ENCODE measurements at regions not wholly inside any gene's neighbourhood (a gene's known extent, or its start where the extent isn't known, plus 50 kb on each side); places are given as distances from the start of the nearest gene placed in this dataset.

GRCh38 chr4:125507141-125507540, 192.4 kb downstream of the FAT4 start:
- Histone ChIP-seq H3K4me3 (replicated peaks in 1 of 3; ENCODE audit: insufficient read depth in 1 of 3, low read depth in 1 of 3, low read length in 3 of 3) (no peak overlapping the region), H3K27me3 (ENCODE audit: control insufficient read depth in 2 of 2, insufficient read depth in 2 of 2, low read length in 2 of 2) (no peaks in the 10 kb centered on the region), H2AFZ (ENCODE audit: low read depth, low read length) (no peak overlapping the region), H3K79me2 (ENCODE audit: control insufficient read depth, insufficient read depth, low read length) (no peaks in the 10 kb centered on the region), H3K9me3 (replicated peaks; ENCODE audit: control insufficient read depth, insufficient read depth, low read length) (no peaks in the 10 kb centered on the region), H3K36me3 (ENCODE audit: control insufficient read depth in 2 of 2, extremely low read depth in 1 of 2, insufficient read depth in 2 of 2, low read length in 2 of 2) (no peaks in the 10 kb centered on the region), H3K9ac (replicated peaks; ENCODE audit: extremely low read depth, insufficient read depth, low read length) (no peak overlapping the region), H3K4me1 (ENCODE audit: control insufficient read depth, extremely low read depth, insufficient read depth, low read length) (no peaks in the 10 kb centered on the region), H3K4me2 (ENCODE audit: insufficient read depth, low read length) (no peak overlapping the region), H3K27ac (ENCODE audit: insufficient read depth, low read depth, low read length) (no peak overlapping the region), H4K20me1 (replicated peaks; ENCODE audit: control insufficient read depth, extremely low read depth, insufficient read depth, low read length) (no peaks in the 10 kb centered on the region), H3K9me1 (replicated peaks; ENCODE audit: control insufficient read depth, extremely low read depth, insufficient read depth, low read length) (no peaks in the 10 kb centered on the region)
- dilution Hi-C loops (cut with MboI; ENCODE audit: extremely low pct_ligation_motif_present, low sequenced_read_pairs) = no loop called here
- BruUV-seq (replicated peaks) = no TSS peak
- intact Hi-C loops (cut with micrococcal nuclease) = no loop called here
- CTCF ChIA-PET = no interaction called here
- POLR2A ChIA-PET = no interaction called here
- FAIRE-seq (no peak), DNase-seq (ENCODE audit: low read depth, low spot score) (no peak)
- TF ChIP-seq POLR2A (IDR thresholded peaks at IDR 0.05; ENCODE audit: low read depth, low read length) (no peak), MYC (IDR thresholded peaks at IDR 0.05; ENCODE audit: low read depth, low read length) (no peak), FOS (IDR thresholded peaks at IDR 0.05; ENCODE audit: borderline replicate concordance, insufficient read depth, low read length) (no peak), JUN (IDR thresholded peaks at IDR 0.05; ENCODE audit: borderline replicate concordance, insufficient read depth, insufficient read length, low read depth) (no peak), POLR2AphosphoS5 (IDR thresholded peaks at IDR 0.05; ENCODE audit: insufficient read depth, low read depth, low read length) (no peak)

GRCh38 chr4:125511715-125512114, 197.0 kb downstream of the FAT4 start:
- no peak overlapping the region for H3K4me3 ChIP-seq (replicated peaks in 1 of 3; ENCODE audit: insufficient read depth in 1 of 3, low read depth in 1 of 3, low read length in 3 of 3)
- TF ChIP-seq JUN (IDR thresholded peaks at IDR 0.05; ENCODE audit: borderline replicate concordance, insufficient read depth, insufficient read length, low read depth) = no peak
- no peak for TF ChIP-seq POLR2AphosphoS5 (IDR thresholded peaks at IDR 0.05; ENCODE audit: insufficient read depth, low read depth, low read length)
- H3K27me3 ChIP-seq (ENCODE audit: control insufficient read depth in 2 of 2, insufficient read depth in 2 of 2, low read length in 2 of 2) = no peaks in the 10 kb centered on the region
- H3K36me3 ChIP-seq (ENCODE audit: control insufficient read depth in 2 of 2, extremely low read depth in 1 of 2, insufficient read depth in 2 of 2, low read length in 2 of 2) = no peaks in the 10 kb centered on the region
- H3K9me3 ChIP-seq (replicated peaks; ENCODE audit: control insufficient read depth, insufficient read depth, low read length) = no peaks in the 10 kb centered on the region
- ChIA-PET POLR2A (no interaction called here), CTCF (interaction anchor here (1.2 kb wide), 1 partner anchor 13 kb away, joined by 3 read pairs; no protein-coding TSS in a partner anchor)
- DNase-seq (ENCODE audit: low read depth, low spot score) (no peak), FAIRE-seq (no peak)
- intact Hi-C loops (cut with micrococcal nuclease) (no loop called here), dilution Hi-C loops (cut with MboI; ENCODE audit: extremely low pct_ligation_motif_present, low sequenced_read_pairs) (no loop called here)
- no peaks in the 10 kb centered on the region for H3K9me1 ChIP-seq (replicated peaks; ENCODE audit: control insufficient read depth, extremely low read depth, insufficient read depth, low read length)
- no TSS peak for BruUV-seq (replicated peaks)
- no peak overlapping the region for H3K27ac ChIP-seq (ENCODE audit: insufficient read depth, low read depth, low read length)
- no peak overlapping the region for H3K9ac ChIP-seq (replicated peaks; ENCODE audit: extremely low read depth, insufficient read depth, low read length)
- no peak overlapping the region for H2AFZ ChIP-seq (ENCODE audit: low read depth, low read length)
- no peaks in the 10 kb centered on the region for H3K4me1 ChIP-seq (ENCODE audit: control insufficient read depth, extremely low read depth, insufficient read depth, low read length)
- H3K79me2 ChIP-seq (ENCODE audit: control insufficient read depth, insufficient read depth, low read length) = no peaks in the 10 kb centered on the region
- H3K4me2 ChIP-seq (ENCODE audit: insufficient read depth, low read length) = no peak overlapping the region
- no peaks in the 10 kb centered on the region for H4K20me1 ChIP-seq (replicated peaks; ENCODE audit: control insufficient read depth, extremely low read depth, insufficient read depth, low read length)
